HG02610 (cell line): ENCODE measurements at regions not wholly inside any gene's neighbourhood (a gene's known extent, or its start where the extent isn't known, plus 50 kb on each side); places are given as distances from the start of the nearest gene placed in this dataset.
"Not testable (repeated sequence)": the region's sequence is repeated elsewhere in the genome, so short reads cannot be mapped to it uniquely, and the experiment has no call there.

Source experiments
- ATAC-seq: cut with Tn5 transposase; IDR thresholded peaks from one replicate; pipeline ENCODE4 v1.9.1; 2021; ENCODE audit warnings: mild to moderate bottlenecking, moderate library complexity; ENCODE audit not compliant: unreplicated experiment

GRCh38 chr1:220942278-220942677 is 63.0 kb downstream of the HLX start:
- no peak for ATAC-seq

- not testable (repeated sequence) for ATAC-seq
These were observed 63.7 kb downstream of the HLX start for GRCh38 chr1:220942914-220943313.

- no peak for ATAC-seq
These were observed 64.2 kb downstream of the HLX start for GRCh38 chr1:220943319-220943996.

GRCh38 chr1:220950576-220950975 is 71.3 kb downstream of the HLX start:
- no peak for ATAC-seq

- no peak for ATAC-seq
These were observed 73.9 kb downstream of the HLX start for GRCh38 chr1:220952961-220953643.

GRCh38 chr1:220954321-220955075 is 75.3 kb downstream of the HLX start:
- ATAC-seq, result no peak

GRCh38 chr1:220955116-220955515 is 75.9 kb downstream of the HLX start:
- no peak for ATAC-seq

GRCh38 chr1:220956501-220957232 is 77.4 kb downstream of the HLX start:
- ATAC-seq, result no peak

GRCh38 chr1:220957233-220957605 is 78.0 kb downstream of the HLX start:
- ATAC-seq, result no peak

GRCh38 chr1:220958234-220958633 is 79.0 kb downstream of the HLX start:
- no peak for ATAC-seq

- no peak for ATAC-seq
These were observed 82.9 kb downstream of the HLX start for GRCh38 chr1:220962031-220962751.

GRCh38 chr1:220966041-220966440 is 86.8 kb downstream of the HLX start:
- ATAC-seq, result no peak

- no peak for ATAC-seq
These were observed 87.2 kb downstream of the HLX start for GRCh38 chr1:220966473-220966872.

- no peak for ATAC-seq
These were observed 87.8 kb downstream of the HLX start for GRCh38 chr1:220966881-220967611.

GRCh38 chr1:220967911-220968310 is 88.7 kb downstream of the HLX start:
- ATAC-seq, result no peak

GRCh38 chr1:220969281-220969680 is 90.0 kb downstream of the HLX start:
- ATAC-seq, result not testable (repeated sequence)

GRCh38 chr1:220970311-220970710 is 91.1 kb downstream of the HLX start:
- no peak for ATAC-seq

- no peak for ATAC-seq
These were observed 92.0 kb downstream of the HLX start for GRCh38 chr1:220971221-220971620.

GRCh38 chr1:220974431-220974830 is 95.2 kb downstream of the HLX start:
- ATAC-seq, result no peak

GRCh38 chr1:220976390-220976789 is 97.1 kb downstream of the HLX start:
- ATAC-seq, result no peak
